CD14-positive monocyte (primary cell): ENCODE measurements at regions not wholly inside any gene's neighbourhood (a gene's known extent, or its start where the extent isn't known, plus 50 kb on each side); places are given as distances from the start of the nearest gene placed in this dataset.

Source experiments
- DNase-seq, 3 donors: peaks; one replicate each; pipeline ENCODE4 v3.0.0-alpha.2; 2011 to 2022
- H2AFZ ChIP-seq: 2 replicates; pipeline ENCODE4 v1.6.0; 2012; ENCODE audit warnings: mild to moderate bottlenecking, low read depth, low read length, inconsistent platforms; ENCODE audit not compliant: insufficient read depth, poor library complexity, severe bottlenecking
- H3K27ac ChIP-seq, 2 donors: 1 replicate in 1 of 2; 2 replicates in 1 of 2; pipeline ENCODE4 v1.5.1; 2012 to 2013; ENCODE audit warnings: low read length in 2 of 2, control low read depth in 1 of 2, inconsistent platforms in 1 of 2, low read depth in 1 of 2, mild to moderate bottlenecking in 1 of 2
- H3K27me3 ChIP-seq, 2 donors: one replicate each; pipeline versions ENCODE4 v1.6.0 to v1.6.1; 2011 to 2013; ENCODE audit warnings: low read length in 2 of 2; ENCODE audit not compliant: control insufficient read depth in 2 of 2, insufficient read depth in 2 of 2
- H3K36me3 ChIP-seq, 2 donors: replicated peaks in 1 of 2; 1 replicate in 1 of 2; 2 replicates in 1 of 2; pipeline versions ENCODE4 v1.5.1 to v1.6.1; 2012 to 2013; ENCODE audit warnings: low read length in 2 of 2, control low read depth in 1 of 2, inconsistent platforms in 1 of 2, mild to moderate bottlenecking in 1 of 2; ENCODE audit not compliant: insufficient read depth in 2 of 2, control insufficient read depth in 1 of 2
- H3K4me1 ChIP-seq, 2 donors: 1 replicate in 1 of 2; 2 replicates in 1 of 2; pipeline versions ENCODE4 v1.5.1 to v1.6.1; 2012 to 2013; ENCODE audit warnings: low read length in 2 of 2, control low read depth in 1 of 2, inconsistent platforms in 1 of 2, mild to moderate bottlenecking in 1 of 2, moderate library complexity in 1 of 2; ENCODE audit not compliant: insufficient read depth in 2 of 2, control insufficient read depth in 1 of 2
- H3K4me2 ChIP-seq: replicated peaks from 2 replicates; pipeline ENCODE3; 2012; ENCODE audit warnings: low read length, moderate library complexity, mild to moderate bottlenecking; ENCODE audit not compliant: poor library complexity, severe bottlenecking; ENCODE audit errors: extremely low read depth
- H3K4me3 ChIP-seq, 3 experiments: fragments of 200-600 bp in 1 of 3; sonication (generic) in 1 of 3; replicated peaks in 1 of 3; 1 replicate in 2 of 3; 2 replicates in 1 of 3; pipeline ENCODE4 v1.5.1; 2011 to 2013; ENCODE audit warnings: low read length in 3 of 3, mild to moderate bottlenecking in 3 of 3, control low read depth in 2 of 3, low read depth in 2 of 3, inconsistent platforms in 1 of 3, moderate library complexity in 1 of 3
- H3K79me2 ChIP-seq: 2 replicates; pipeline ENCODE4 v1.6.0; 2012; ENCODE audit warnings: mild to moderate bottlenecking, control low read depth, inconsistent platforms, low read length, moderate library complexity; ENCODE audit not compliant: insufficient read depth
- H3K9ac ChIP-seq: 2 replicates; pipeline ENCODE4 v1.6.0; 2017; ENCODE audit warnings: low read length, mild to moderate bottlenecking; ENCODE audit not compliant: insufficient read depth, poor library complexity, severe bottlenecking
- H3K9me3 ChIP-seq, 2 donors: replicated peaks in 1 of 2; 1 replicate in 1 of 2; 2 replicates in 1 of 2; pipeline versions ENCODE4 v1.5.1 to v1.6.1; 2012 to 2013; ENCODE audit warnings: low read length in 2 of 2, control low read depth in 1 of 2; ENCODE audit not compliant: control insufficient read depth in 1 of 2, insufficient read depth in 1 of 2
- H4K20me1 ChIP-seq: 2 replicates; pipeline ENCODE4 v1.6.0; 2012; ENCODE audit warnings: mild to moderate bottlenecking, low read length, control low read depth, moderate library complexity; ENCODE audit not compliant: insufficient read depth
- H3K27ac Mint-ChIP-seq, 7 donors: one replicate each; pipeline ENCODE4 v1.8.0; 2020; ENCODE audit warnings: mild to moderate bottlenecking in 7 of 7, mixed read lengths in 7 of 7, moderate library complexity in 6 of 7, inconsistent platforms in 2 of 7
- H3K27me3 Mint-ChIP-seq, 3 donors: one replicate each; pipeline ENCODE4 v1.8.0; 2021 to 2022; ENCODE audit warnings: low read depth in 3 of 3, mild to moderate bottlenecking in 3 of 3, mixed read lengths in 3 of 3, moderate library complexity in 3 of 3, inconsistent platforms in 1 of 3
- H3K36me3 Mint-ChIP-seq, 2 donors: one replicate each; pipeline ENCODE4 v1.8.0; 2020; ENCODE audit warnings: mixed read lengths in 2 of 2, inconsistent platforms in 1 of 2, mild to moderate bottlenecking in 1 of 2
- H3K4me1 Mint-ChIP-seq: one replicate; pipeline ENCODE4 v1.8.0; 2020; ENCODE audit warnings: mild to moderate bottlenecking, mixed read lengths
- H3K4me3 Mint-ChIP-seq, 2 donors: one replicate each; pipeline ENCODE4 v1.8.0; 2020; ENCODE audit warnings: mild to moderate bottlenecking in 2 of 2, mixed read lengths in 2 of 2, moderate library complexity in 1 of 2
- H3K9me3 Mint-ChIP-seq, 7 donors: one replicate each; pipeline ENCODE4 v1.8.0; 2020 to 2022; ENCODE audit warnings: mixed read lengths in 7 of 7, mild to moderate bottlenecking in 6 of 7, moderate library complexity in 6 of 7, inconsistent platforms in 2 of 7
- WGBS: methylation state at CpG from one replicate; pipeline ENCODE4 v1.1.5; 2013; ENCODE audit warnings: missing lambda C conversion rate; ENCODE audit not compliant: insufficient coverage; 5-methylcytosine and 5-hydroxymethylcytosine counted together
- intact Hi-C, 2 donors: fragments of 100-400 bp; cut with micrococcal nuclease; formaldehyde crosslinking; loops; one replicate each; pipeline versions ENCODE4 v1.15.0 to v1.15.1; 2023
- TF ChIP-seq, protein P1 (sequence below): fragments of 200-600 bp; IDR thresholded peaks from one replicate; pipeline ENCODE4 v1.8.0; 2022; ENCODE audit warnings: antibody characterized with exemption, mild to moderate bottlenecking

DNA sequence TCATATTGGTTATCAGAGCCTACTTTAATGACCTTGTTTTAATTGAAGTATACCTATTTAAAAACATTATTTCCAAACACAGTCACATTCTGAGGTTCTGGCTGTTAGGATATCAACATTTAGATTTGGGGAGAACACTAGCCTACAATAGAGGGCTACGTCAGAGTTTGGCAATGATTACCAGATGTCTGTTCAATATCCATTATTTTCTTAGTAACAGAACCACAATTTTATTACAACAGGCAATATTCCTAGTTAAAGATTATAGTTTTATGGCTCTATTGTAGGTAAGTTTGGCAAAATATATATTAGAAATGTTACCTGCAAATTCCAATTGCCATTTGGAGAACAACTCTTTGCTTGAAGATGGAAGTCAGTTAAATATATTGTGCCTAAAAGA, 1163.1 kb upstream of the MIR17HG start:
- TF ChIP-seq, protein P1, sequence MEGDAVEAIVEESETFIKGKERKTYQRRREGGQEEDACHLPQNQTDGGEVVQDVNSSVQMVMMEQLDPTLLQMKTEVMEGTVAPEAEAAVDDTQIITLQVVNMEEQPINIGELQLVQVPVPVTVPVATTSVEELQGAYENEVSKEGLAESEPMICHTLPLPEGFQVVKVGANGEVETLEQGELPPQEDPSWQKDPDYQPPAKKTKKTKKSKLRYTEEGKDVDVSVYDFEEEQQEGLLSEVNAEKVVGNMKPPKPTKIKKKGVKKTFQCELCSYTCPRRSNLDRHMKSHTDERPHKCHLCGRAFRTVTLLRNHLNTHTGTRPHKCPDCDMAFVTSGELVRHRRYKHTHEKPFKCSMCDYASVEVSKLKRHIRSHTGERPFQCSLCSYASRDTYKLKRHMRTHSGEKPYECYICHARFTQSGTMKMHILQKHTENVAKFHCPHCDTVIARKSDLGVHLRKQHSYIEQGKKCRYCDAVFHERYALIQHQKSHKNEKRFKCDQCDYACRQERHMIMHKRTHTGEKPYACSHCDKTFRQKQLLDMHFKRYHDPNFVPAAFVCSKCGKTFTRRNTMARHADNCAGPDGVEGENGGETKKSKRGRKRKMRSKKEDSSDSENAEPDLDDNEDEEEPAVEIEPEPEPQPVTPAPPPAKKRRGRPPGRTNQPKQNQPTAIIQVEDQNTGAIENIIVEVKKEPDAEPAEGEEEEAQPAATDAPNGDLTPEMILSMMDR = no peak
- Mint-ChIP-seq H3K27me3 (no peaks in the 10 kb centered on the region), H3K9me3 (peaks cover 0 to 2% (median 0%) of the 10 kb centered on the region in 7 donors), H3K4me3 (no peak overlapping the region), H3K4me1 (no peaks in the 10 kb centered on the region), H3K36me3 (no peaks in the 10 kb centered on the region), H3K27ac (no peak overlapping the region)
- WGBS = no CpG with 5 or more reads among the region's 1 CpG
- Histone ChIP-seq H3K9ac (no peak overlapping the region), H3K9me3 (peaks cover 0 to 4% of the 10 kb centered on the region in 2 donors), H3K27ac (no peak overlapping the region), H2AFZ (no peak overlapping the region), H4K20me1 (no peaks in the 10 kb centered on the region), H3K36me3 (no peaks in the 10 kb centered on the region), H3K79me2 (no peaks in the 10 kb centered on the region), H3K4me1 (no peaks in the 10 kb centered on the region), H3K4me2 (no peak overlapping the region), H3K4me3 (no peak overlapping the region), H3K27me3 (no peaks in the 10 kb centered on the region)
- intact Hi-C loops = no loop called here
- DNase-seq = no peak

- no peak overlapping the region for H3K27ac ChIP-seq
- no peaks in the 10 kb centered on the region for H3K4me1 ChIP-seq
- no peak overlapping the region for H3K9ac ChIP-seq
- H3K4me1 Mint-ChIP-seq = no peaks in the 10 kb centered on the region
- H3K4me3 Mint-ChIP-seq = no peak overlapping the region
- H3K4me2 ChIP-seq = no peak overlapping the region
- peaks cover 0 to 4% (median 0%) of the 10 kb centered on the region in 7 donors for H3K9me3 Mint-ChIP-seq
- H3K79me2 ChIP-seq = no peaks in the 10 kb centered on the region
- no peaks in the 10 kb centered on the region for H3K27me3 ChIP-seq
- no peaks in the 10 kb centered on the region for H3K27me3 Mint-ChIP-seq
- no peaks in the 10 kb centered on the region for H3K36me3 ChIP-seq
- DNase-seq = no peak
- H3K27ac Mint-ChIP-seq = no peak overlapping the region
- peaks cover 0 to 8% of the 10 kb centered on the region in 2 donors for H3K9me3 ChIP-seq
- no peak overlapping the region for H2AFZ ChIP-seq
- H4K20me1 ChIP-seq = no peaks in the 10 kb centered on the region
- TF ChIP-seq, protein P1 = no peak
- no peaks in the 10 kb centered on the region for H3K36me3 Mint-ChIP-seq
- intact Hi-C loops = no loop called here
- H3K4me3 ChIP-seq = no peak overlapping the region
These were observed 1161.8 kb upstream of the MIR17HG start for GRCh38 chr13:90185734-90186133.
